GM12891 (cell line): ENCODE measurements at regions not wholly inside any gene's neighbourhood (a gene's known extent, or its start where the extent isn't known, plus 50 kb on each side); places are given as distances from the start of the nearest gene placed in this dataset.
A peak's percentile ranks its signal among the peaks of the same experiment; 100 is the strongest.

Experiments
- DNase-seq: peaks from one replicate; pipeline ENCODE4 v3.0.0; 2011; ENCODE audit warnings: low spot score; ENCODE audit not compliant: insufficient read length
- FAIRE-seq: peaks from 2 replicates; lab custom pipeline; 2011; peaks lifted over from hg19 to GRCh38; lab: Jason Lieb, UNC
- PAX5 ChIP-seq: IDR thresholded peaks from 2 replicates; pipeline ENCODE4 v1.6.1; 2011; ENCODE audit warnings: low read length, moderate library complexity, mild to moderate bottlenecking; ENCODE audit not compliant: insufficient read depth, severe bottlenecking
- POLR2A ChIP-seq: IDR thresholded peaks from 2 replicates; pipeline ENCODE4 v1.6.1; 2011; ENCODE audit warnings: low read depth, low read length, control low read depth
- POLR2AphosphoS5 ChIP-seq: IDR thresholded peaks from 2 replicates; pipeline ENCODE4 v1.6.1; 2011; ENCODE audit warnings: low read depth, low read length, control low read depth
- POU2F2 ChIP-seq: IDR thresholded peaks from 2 replicates; pipeline ENCODE4 v1.6.1; 2011; ENCODE audit warnings: low read depth, mild to moderate bottlenecking, control low read depth, low read length, moderate library complexity
- SPI1 ChIP-seq: IDR thresholded peaks from 2 replicates; pipeline ENCODE4 v1.6.1; 2011; ENCODE audit warnings: low read depth, low read length, control low read depth
- TAF1 ChIP-seq: IDR thresholded peaks from 2 replicates; pipeline ENCODE4 v1.6.1; 2011; ENCODE audit warnings: low read depth, low read length, control low read depth

GRCh38 chr18:10020171-10020570 is 106.4 kb downstream of the VAPA start:
- TF ChIP-seq POLR2A (no peak), TAF1 (no peak), SPI1 (no peak), PAX5 (no peak), POLR2AphosphoS5 (no peak), POU2F2 (no peak)
- DNase-seq (no peak), FAIRE-seq (no peak)

GRCh38 chr18:10022365-10022764 is 108.5 kb downstream of the VAPA start:
- FAIRE-seq = no peak
- no peak for TF ChIP-seq PAX5
- no peak for TF ChIP-seq POLR2A
- DNase-seq = no peak

GRCh38 chr18:10023853-10024570 is 110.2 kb downstream of the VAPA start:
- TF ChIP-seq TAF1 (no peak), POLR2A (no peak), POLR2AphosphoS5 (no peak)
- FAIRE-seq (no peak), DNase-seq (no peak)

GRCh38 chr18:10025711-10026670 is 112.2 kb downstream of the VAPA start:
- FAIRE-seq = no peak
- DNase-seq = no peak
- TF ChIP-seq PAX5 (no peak), POLR2A (no peak)

GRCh38 chr18:10027031-10027430 is 113.2 kb downstream of the VAPA start:
- TF ChIP-seq POLR2A (no peak), SPI1 (no peak), PAX5 (no peak), POU2F2 (no peak), POLR2AphosphoS5 (no peak), TAF1 (no peak)
- DNase-seq (no peak), FAIRE-seq (no peak)

GRCh38 chr18:10027461-10027860 is 113.6 kb downstream of the VAPA start:
- DNase-seq (no peak), FAIRE-seq (no peak)
- TF ChIP-seq PAX5 (no peak), POLR2A (no peak), SPI1 (no peak), POLR2AphosphoS5 (no peak), TAF1 (no peak), POU2F2 (no peak)

GRCh38 chr18:10029711-10030110 is 115.9 kb downstream of the VAPA start:
- TF ChIP-seq POU2F2 = no peak
- no peak for TF ChIP-seq POLR2A
- TF ChIP-seq POLR2AphosphoS5 = no peak
- no peak for TF ChIP-seq SPI1
- TF ChIP-seq PAX5 = no peak
- no peak for TF ChIP-seq TAF1
- FAIRE-seq = no peak

GRCh38 chr18:10030816-10031541 is 117.2 kb downstream of the VAPA start:
- TF ChIP-seq TAF1 = no peak
- TF ChIP-seq POU2F2 = no peak
- no peak for TF ChIP-seq SPI1
- TF ChIP-seq POLR2AphosphoS5 = no peak
- TF ChIP-seq PAX5 = no peak
- no peak for TF ChIP-seq POLR2A
- FAIRE-seq (no peak), DNase-seq (no peak)

More at GRCh38 chr18:10029711-10030110, 115.9 kb downstream of the VAPA start:
- DNase-seq = no peak

GRCh38 chr18:10032331-10033015 is 118.7 kb downstream of the VAPA start:
- TF ChIP-seq POLR2AphosphoS5 (no peak), POU2F2 (no peak), SPI1 (no peak), PAX5 (no peak), TAF1 (no peak), POLR2A (no peak)
- no peak for FAIRE-seq
- DNase-seq = peak; percentile 37
